ENCODE measurements at regions not wholly inside any gene's neighbourhood (a gene's known extent, or its start where the extent isn't known, plus 50 kb on each side); places are given as distances from the start of the nearest gene placed in this dataset.

- TF ChIP-seq, protein P1, sequence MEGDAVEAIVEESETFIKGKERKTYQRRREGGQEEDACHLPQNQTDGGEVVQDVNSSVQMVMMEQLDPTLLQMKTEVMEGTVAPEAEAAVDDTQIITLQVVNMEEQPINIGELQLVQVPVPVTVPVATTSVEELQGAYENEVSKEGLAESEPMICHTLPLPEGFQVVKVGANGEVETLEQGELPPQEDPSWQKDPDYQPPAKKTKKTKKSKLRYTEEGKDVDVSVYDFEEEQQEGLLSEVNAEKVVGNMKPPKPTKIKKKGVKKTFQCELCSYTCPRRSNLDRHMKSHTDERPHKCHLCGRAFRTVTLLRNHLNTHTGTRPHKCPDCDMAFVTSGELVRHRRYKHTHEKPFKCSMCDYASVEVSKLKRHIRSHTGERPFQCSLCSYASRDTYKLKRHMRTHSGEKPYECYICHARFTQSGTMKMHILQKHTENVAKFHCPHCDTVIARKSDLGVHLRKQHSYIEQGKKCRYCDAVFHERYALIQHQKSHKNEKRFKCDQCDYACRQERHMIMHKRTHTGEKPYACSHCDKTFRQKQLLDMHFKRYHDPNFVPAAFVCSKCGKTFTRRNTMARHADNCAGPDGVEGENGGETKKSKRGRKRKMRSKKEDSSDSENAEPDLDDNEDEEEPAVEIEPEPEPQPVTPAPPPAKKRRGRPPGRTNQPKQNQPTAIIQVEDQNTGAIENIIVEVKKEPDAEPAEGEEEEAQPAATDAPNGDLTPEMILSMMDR (IDR thresholded peaks at IDR 0.05), result no peak
- TF ChIP-seq, protein P2, sequence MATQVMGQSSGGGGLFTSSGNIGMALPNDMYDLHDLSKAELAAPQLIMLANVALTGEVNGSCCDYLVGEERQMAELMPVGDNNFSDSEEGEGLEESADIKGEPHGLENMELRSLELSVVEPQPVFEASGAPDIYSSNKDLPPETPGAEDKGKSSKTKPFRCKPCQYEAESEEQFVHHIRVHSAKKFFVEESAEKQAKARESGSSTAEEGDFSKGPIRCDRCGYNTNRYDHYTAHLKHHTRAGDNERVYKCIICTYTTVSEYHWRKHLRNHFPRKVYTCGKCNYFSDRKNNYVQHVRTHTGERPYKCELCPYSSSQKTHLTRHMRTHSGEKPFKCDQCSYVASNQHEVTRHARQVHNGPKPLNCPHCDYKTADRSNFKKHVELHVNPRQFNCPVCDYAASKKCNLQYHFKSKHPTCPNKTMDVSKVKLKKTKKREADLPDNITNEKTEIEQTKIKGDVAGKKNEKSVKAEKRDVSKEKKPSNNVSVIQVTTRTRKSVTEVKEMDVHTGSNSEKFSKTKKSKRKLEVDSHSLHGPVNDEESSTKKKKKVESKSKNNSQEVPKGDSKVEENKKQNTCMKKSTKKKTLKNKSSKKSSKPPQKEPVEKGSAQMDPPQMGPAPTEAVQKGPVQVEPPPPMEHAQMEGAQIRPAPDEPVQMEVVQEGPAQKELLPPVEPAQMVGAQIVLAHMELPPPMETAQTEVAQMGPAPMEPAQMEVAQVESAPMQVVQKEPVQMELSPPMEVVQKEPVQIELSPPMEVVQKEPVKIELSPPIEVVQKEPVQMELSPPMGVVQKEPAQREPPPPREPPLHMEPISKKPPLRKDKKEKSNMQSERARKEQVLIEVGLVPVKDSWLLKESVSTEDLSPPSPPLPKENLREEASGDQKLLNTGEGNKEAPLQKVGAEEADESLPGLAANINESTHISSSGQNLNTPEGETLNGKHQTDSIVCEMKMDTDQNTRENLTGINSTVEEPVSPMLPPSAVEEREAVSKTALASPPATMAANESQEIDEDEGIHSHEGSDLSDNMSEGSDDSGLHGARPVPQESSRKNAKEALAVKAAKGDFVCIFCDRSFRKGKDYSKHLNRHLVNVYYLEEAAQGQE (IDR thresholded peaks at IDR 0.05; ENCODE audit: insufficient read depth in 1 of 2, low read depth in 2 of 2, low read length in 1 of 2), result no peak
- TF ChIP-seq POLR2AphosphoS5 (IDR thresholded peaks at IDR 0.05; ENCODE audit: low read depth, low read length), result no peak
These were observed 739.3 kb downstream of the NR2F1-AS1 start for GRCh38 chr5:92841604-92842155.
